Liver (tissue), 3 donors: ENCODE measurements at regions not wholly inside any gene's neighbourhood (a gene's known extent, or its start where the extent isn't known, plus 50 kb on each side); places are given as distances from the start of the nearest gene placed in this dataset.

Experiments
- CTCF ChIP-seq: fragments of 150-350 bp; IDR thresholded peaks from 2 replicates; pipeline ENCODE4 v1.5.1; 2017; ENCODE audit warnings: improper control_type of control experiment, low read depth, low read length; ENCODE audit not compliant: missing input control
- JUND ChIP-seq, 2 donors: IDR thresholded peaks; 2 replicates each; pipeline ENCODE4 v1.6.1; 2016; ENCODE audit warnings: antibody characterized with exemption in 2 of 2
- MAX ChIP-seq: IDR thresholded peaks from 2 replicates; pipeline ENCODE4 v1.6.1; 2016; ENCODE audit warnings: antibody characterized with exemption
- TF ChIP-seq, protein P1 (sequence below): IDR thresholded peaks from 2 replicates; pipeline ENCODE4 v1.6.1; 2016; ENCODE audit warnings: antibody characterized with exemption, mild to moderate bottlenecking
- donor health status: healthy.
- donor health status: healthy.

DNA sequence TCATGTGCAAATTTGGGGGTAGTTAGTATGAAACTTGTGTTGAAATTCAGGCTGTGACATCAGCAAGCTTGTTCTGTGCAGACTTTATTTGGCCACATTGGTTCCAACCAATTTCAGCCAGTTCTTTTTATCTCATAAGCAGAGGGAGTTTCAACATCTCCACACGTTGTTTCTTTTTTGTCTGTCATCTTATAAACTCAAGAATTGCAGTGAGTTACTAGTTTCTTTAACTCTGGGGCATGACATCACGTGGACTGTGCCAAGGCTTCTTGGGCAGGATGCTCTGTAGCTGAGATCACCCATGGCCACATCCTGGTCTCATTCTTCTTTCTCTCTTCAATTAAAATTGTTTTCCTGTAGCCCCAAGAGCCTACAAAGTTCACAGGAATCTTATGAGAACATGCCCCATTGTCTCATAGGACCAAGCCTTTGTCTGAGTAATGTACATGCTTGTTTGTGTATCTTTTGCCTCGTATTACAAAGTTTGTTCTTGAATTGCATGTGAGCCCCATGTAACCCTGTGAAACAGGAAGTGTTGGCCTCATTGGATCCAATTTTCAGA, 982.0 kb upstream of the TMEM132C start:
- TF ChIP-seq CTCF (no peak), JUND (IDR thresholded peaks at IDR 0.05) (no peak), MAX (no peak)
- TF ChIP-seq, protein P1, sequence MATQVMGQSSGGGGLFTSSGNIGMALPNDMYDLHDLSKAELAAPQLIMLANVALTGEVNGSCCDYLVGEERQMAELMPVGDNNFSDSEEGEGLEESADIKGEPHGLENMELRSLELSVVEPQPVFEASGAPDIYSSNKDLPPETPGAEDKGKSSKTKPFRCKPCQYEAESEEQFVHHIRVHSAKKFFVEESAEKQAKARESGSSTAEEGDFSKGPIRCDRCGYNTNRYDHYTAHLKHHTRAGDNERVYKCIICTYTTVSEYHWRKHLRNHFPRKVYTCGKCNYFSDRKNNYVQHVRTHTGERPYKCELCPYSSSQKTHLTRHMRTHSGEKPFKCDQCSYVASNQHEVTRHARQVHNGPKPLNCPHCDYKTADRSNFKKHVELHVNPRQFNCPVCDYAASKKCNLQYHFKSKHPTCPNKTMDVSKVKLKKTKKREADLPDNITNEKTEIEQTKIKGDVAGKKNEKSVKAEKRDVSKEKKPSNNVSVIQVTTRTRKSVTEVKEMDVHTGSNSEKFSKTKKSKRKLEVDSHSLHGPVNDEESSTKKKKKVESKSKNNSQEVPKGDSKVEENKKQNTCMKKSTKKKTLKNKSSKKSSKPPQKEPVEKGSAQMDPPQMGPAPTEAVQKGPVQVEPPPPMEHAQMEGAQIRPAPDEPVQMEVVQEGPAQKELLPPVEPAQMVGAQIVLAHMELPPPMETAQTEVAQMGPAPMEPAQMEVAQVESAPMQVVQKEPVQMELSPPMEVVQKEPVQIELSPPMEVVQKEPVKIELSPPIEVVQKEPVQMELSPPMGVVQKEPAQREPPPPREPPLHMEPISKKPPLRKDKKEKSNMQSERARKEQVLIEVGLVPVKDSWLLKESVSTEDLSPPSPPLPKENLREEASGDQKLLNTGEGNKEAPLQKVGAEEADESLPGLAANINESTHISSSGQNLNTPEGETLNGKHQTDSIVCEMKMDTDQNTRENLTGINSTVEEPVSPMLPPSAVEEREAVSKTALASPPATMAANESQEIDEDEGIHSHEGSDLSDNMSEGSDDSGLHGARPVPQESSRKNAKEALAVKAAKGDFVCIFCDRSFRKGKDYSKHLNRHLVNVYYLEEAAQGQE, result no peak
